Right hindlimb (tissue), 1 donor: ENCODE measurements at regions not wholly inside any gene's neighbourhood (a gene's known extent, or its start where the extent isn't known, plus 50 kb on each side); places are given as distances from the start of the nearest gene placed in this dataset.
"Not testable (repeated sequence)": the region's sequence is repeated elsewhere in the genome, so short reads cannot be mapped to it uniquely, and the experiment has no call there.

Source experiments
- DNase-seq: peaks from one replicate; pipeline ENCODE4 v3.0.0-alpha.2; 2018

GRCh38 chr14:39499514-39499913 lies 67.3 kb upstream of the FBXO33 start:
- DNase-seq = no peak

DNA sequence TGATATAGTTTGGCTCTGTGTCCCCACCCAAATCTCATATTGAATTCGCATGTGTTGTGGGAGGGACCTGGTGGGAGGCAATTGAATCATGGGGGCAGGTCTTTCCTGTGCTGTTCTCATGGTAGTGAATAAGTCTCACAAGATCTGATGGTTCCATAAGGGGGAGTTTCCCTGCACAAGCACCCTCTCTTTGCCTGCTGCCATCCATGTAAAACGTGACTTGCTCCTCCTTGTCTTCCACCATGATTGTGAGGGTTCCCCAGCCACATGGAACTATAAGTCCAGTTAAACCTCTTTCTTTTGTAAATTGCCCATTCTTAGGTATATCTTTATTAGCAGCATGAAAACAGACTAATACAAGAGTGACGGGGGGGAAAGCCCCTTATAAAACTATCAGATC lies 65.4 kb upstream of the FBXO33 start:
- DNase-seq = not testable (repeated sequence)

- DNase-seq = no peak
Measured at GRCh38 chr14:39492267-39492666, 60.0 kb upstream of the FBXO33 start.

DNA sequence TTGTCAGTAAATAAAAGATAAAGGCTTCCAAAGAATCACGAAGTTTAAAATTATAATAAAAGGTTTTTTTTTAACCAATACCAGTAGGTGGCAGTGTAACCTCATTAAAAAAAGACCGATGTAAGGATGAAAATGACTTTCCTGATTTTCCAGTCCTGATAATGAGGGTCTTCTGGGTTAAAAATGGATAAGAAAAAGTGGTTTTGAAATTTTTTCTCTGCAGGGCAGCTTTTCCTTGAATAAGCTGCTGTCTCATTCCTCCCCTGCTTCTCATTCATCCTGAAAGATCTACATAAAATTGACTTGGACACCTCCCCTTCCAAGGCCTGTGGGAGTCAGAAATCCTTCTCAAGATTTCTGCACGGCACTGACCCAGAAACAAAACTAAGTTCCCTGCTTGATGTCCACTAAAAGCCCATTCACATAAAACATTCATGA lies 58.9 kb upstream of the FBXO33 start:
- DNase-seq = no peak

DNA sequence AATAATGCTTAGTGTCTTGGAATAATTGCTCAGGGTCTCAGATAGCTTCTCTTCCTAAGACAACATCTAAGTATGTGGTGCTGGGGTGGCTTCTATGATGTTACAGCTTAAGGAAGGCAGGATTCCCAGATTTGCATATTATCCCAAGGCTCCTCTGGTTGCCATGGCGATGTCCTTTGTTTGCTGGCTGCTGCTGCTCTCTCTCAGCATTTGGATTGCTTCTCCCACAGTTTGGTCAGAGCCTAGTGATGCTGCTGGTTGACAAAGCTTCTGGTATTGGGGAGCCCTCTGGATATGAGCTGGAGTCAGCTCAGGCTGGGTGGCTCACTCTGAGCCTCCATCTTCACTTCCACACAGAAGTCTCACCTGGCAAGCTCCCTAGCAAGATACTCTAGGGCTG lies 56.4 kb upstream of the FBXO33 start:
- DNase-seq = peak; percentile 67

DNA sequence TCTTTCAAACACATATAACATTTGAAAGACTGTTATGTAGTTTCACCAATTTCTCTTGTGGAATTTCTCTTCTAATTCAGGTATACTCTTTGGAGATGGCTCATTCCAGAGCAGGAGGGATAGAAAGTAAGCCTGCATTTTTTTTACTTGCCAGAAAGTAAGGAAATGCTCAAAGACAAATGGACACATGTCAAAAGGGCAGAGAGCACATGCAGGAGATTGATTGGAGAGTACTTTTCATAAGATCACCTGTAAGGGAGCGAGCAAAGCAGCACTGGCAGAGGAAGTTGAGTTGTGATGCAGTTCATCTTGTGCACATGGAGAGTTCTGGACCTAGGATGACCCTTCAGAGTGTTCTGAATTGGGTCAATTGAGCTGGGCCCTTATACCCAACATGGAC lies 51.4 kb upstream of the FBXO33 start:
- no peak for DNase-seq
